Lower leg skin (tissue), 3 donors: ENCODE measurements at regions not wholly inside any gene's neighbourhood (a gene's known extent, or its start where the extent isn't known, plus 50 kb on each side); places are given as distances from the start of the nearest gene placed in this dataset.

Experiments
- CTCF ChIP-seq, 3 donors: fragments of 450-650 bp; IDR thresholded peaks; one replicate each; pipeline ENCODE4 v1.5.1; 2016; ENCODE audit warnings: antibody characterized with exemption in 3 of 3, mild to moderate bottlenecking in 3 of 3, moderate library complexity in 2 of 3
- POLR2A ChIP-seq, 2 donors: fragments of 450-650 bp; IDR thresholded peaks; one replicate each; pipeline ENCODE4 v1.6.1; 2016 to 2017; ENCODE audit warnings: antibody characterized with exemption in 2 of 2, mild to moderate bottlenecking in 1 of 2, moderate library complexity in 1 of 2

GRCh38 chr11:88447281-88447680 is 109.7 kb upstream of the CTSC start:
- TF ChIP-seq CTCF (IDR thresholded peaks at IDR 0.05): no peak
- no peak for TF ChIP-seq POLR2A (IDR thresholded peaks at IDR 0.05)
